MCF 10A (cell line): ENCODE measurements at regions not wholly inside any gene's neighbourhood (a gene's known extent, or its start where the extent isn't known, plus 50 kb on each side); places are given as distances from the start of the nearest gene placed in this dataset.

Experiments used
- BruUV-seq: library from RNA; stranded (reverse); fragments of 400-500 nt; replicated peaks from 2 replicates; lab custom pipeline; 2021; lab: Mats Ljungman, UMichigan
- CTCF ChIA-PET: fragments of 300-600 bp; sonication (Branson Sonifier 250); formaldehyde crosslinking; extraction: SDS; loops from one replicate; lab custom pipeline; 2021; ENCODE audit warnings: antibody characterized with exemption, inconsistent platforms; lab: Yijun Ruan, JAX
- POLR2A ChIA-PET: fragments of 300-600, 350-650 bp; sonication (Branson Sonifier 250); formaldehyde crosslinking; extraction: SDS; loops from one replicate; lab custom pipeline; 2020; ENCODE audit warnings: antibody characterized with exemption, inconsistent platforms; lab: Yijun Ruan, JAX
- DNase-seq: peaks from one replicate; pipeline ENCODE4 v3.0.0-alpha.2; 2018; ENCODE audit not compliant: unreplicated experiment
- H3K27ac Mint-ChIP-seq: one replicate; pipeline ENCODE4 v1.8.0; 2022; ENCODE audit warnings: mild to moderate bottlenecking, low read depth, mixed read lengths; ENCODE audit not compliant: unreplicated experiment
- H3K27me3 Mint-ChIP-seq: one replicate; pipeline ENCODE4 v1.8.0; 2022; ENCODE audit warnings: mixed read lengths; ENCODE audit not compliant: insufficient read depth, unreplicated experiment
- H3K36me3 Mint-ChIP-seq: one replicate; pipeline ENCODE4 v1.8.0; 2022; ENCODE audit warnings: mild to moderate bottlenecking, moderate library complexity, mixed read lengths; ENCODE audit not compliant: insufficient read depth, unreplicated experiment
- H3K4me1 Mint-ChIP-seq: one replicate; pipeline ENCODE4 v1.8.0; 2022; ENCODE audit warnings: mixed read lengths; ENCODE audit not compliant: insufficient read depth, unreplicated experiment
- H3K4me3 Mint-ChIP-seq: one replicate; pipeline ENCODE4 v1.8.0; 2022; ENCODE audit warnings: mild to moderate bottlenecking, moderate library complexity, mixed read lengths; ENCODE audit not compliant: unreplicated experiment
- H3K9me3 Mint-ChIP-seq: one replicate; pipeline ENCODE4 v1.8.0; 2022; ENCODE audit warnings: mixed read lengths; ENCODE audit not compliant: unreplicated experiment
- CTCF ChIP-seq: fragments of 200-600 bp; IDR thresholded peaks from one replicate; pipeline ENCODE4 v1.8.0; 2022; ENCODE audit warnings: antibody characterized with exemption, mild to moderate bottlenecking; ENCODE audit not compliant: unreplicated experiment
- intact Hi-C: fragments of 100-400 bp; cut with micrococcal nuclease; formaldehyde crosslinking; loops from 2 replicates; pipeline ENCODE4 v1.14.1; 2022

GRCh38 chr5:143738417-143739401 is 73.3 kb upstream of the HMHB1 start:
- H3K36me3 Mint-ChIP-seq = no peaks in the 10 kb centered on the region
- peaks cover 9% of the 10 kb centered on the region for H3K4me1 Mint-ChIP-seq
- ChIA-PET CTCF (interaction anchor here (0.6 to 1.2 kb wide), 2 partner anchors 25 to 818 kb away, joined by 3 read pairs; no protein-coding TSS in a partner anchor), POLR2A (no interaction called here)
- no peak overlapping the region for H3K4me3 Mint-ChIP-seq
- intact Hi-C loops = no loop called here
- no peaks in the 10 kb centered on the region for H3K27me3 Mint-ChIP-seq
- TF ChIP-seq CTCF = no peak
- DNase-seq = no peak
- BruUV-seq = no TSS peak
- no peak overlapping the region for H3K27ac Mint-ChIP-seq
- no peaks in the 10 kb centered on the region for H3K9me3 Mint-ChIP-seq

GRCh38 chr5:143737062-143737461 is 74.9 kb upstream of the HMHB1 start:
- TF ChIP-seq CTCF = no peak
- no peaks in the 10 kb centered on the region for H3K9me3 Mint-ChIP-seq
- no peaks in the 10 kb centered on the region for H3K27me3 Mint-ChIP-seq
- H3K36me3 Mint-ChIP-seq = no peaks in the 10 kb centered on the region
- CTCF ChIA-PET = interaction anchor here (0.9 to 1.2 kb wide), 2 partner anchors 405 to 816 kb away, joined by 3 read pairs; no protein-coding TSS in a partner anchor
- H3K4me1 Mint-ChIP-seq = peaks cover 11% of the 10 kb centered on the region
- POLR2A ChIA-PET = no interaction called here
- intact Hi-C loops = no loop called here
- DNase-seq = no peak
- no TSS peak for BruUV-seq
- no peak overlapping the region for H3K27ac Mint-ChIP-seq
- no peak overlapping the region for H3K4me3 Mint-ChIP-seq

- peak; percentile 25 for DNase-seq
- intact Hi-C loops = no loop called here
- Mint-ChIP-seq H3K4me1 (peaks cover 11% of the 10 kb centered on the region), H3K36me3 (no peaks in the 10 kb centered on the region), H3K27ac (no peak overlapping the region), H3K27me3 (no peaks in the 10 kb centered on the region), H3K9me3 (no peaks in the 10 kb centered on the region), H3K4me3 (no peak overlapping the region)
- no peak for TF ChIP-seq CTCF
- POLR2A ChIA-PET = interaction anchor here (0.6 kb wide), 2 partner anchors 85 to 1741 kb away, joined by 3 read pairs; no protein-coding TSS in a partner anchor
- no TSS peak for BruUV-seq
- CTCF ChIA-PET = interaction anchor here (0.6 to 1.1 kb wide), 7 partner anchors 13 to 1401 kb away, joined by 3 to 4 read pairs (median 3); no protein-coding TSS in a partner anchor
These were observed 77.5 kb upstream of the HMHB1 start for GRCh38 chr5:143734456-143734780.
